Esophagus squamous epithelium (tissue), 5 donors: ENCODE measurements at regions not wholly inside any gene's neighbourhood (a gene's known extent, or its start where the extent isn't known, plus 50 kb on each side); places are given as distances from the start of the nearest gene placed in this dataset.

Source experiments
- DNase-seq: peaks from one replicate; lab custom pipeline; 2025; lab: John Stamatoyannopoulos, UW
- H3K27ac ChIP-seq, 4 donors: fragments of 200-600 bp; sonication (generic); one replicate each; pipeline ENCODE4 v1.5.1; 2016 to 2019; ENCODE audit warnings: mild to moderate bottlenecking in 1 of 4
- H3K27me3 ChIP-seq, 4 donors: fragments of 200-600 bp; sonication (generic); 1 replicate in 3 of 4; 2 replicates in 1 of 4; pipeline versions ENCODE4 v1.5.1 to v1.6.0; 2017 to 2021; ENCODE audit warnings: antibody characterized with exemption in 1 of 4
- H3K36me3 ChIP-seq, 3 donors: fragments of 200-600 bp; sonication (generic); one replicate each; pipeline ENCODE4 v1.5.1; 2016 to 2019
- H3K4me1 ChIP-seq, 3 donors: fragments of 200-600 bp; sonication (generic); one replicate each; pipeline ENCODE4 v1.5.1; 2017 to 2019
- H3K4me3 ChIP-seq, 4 donors: fragments of 200-600 bp; sonication (generic); 1 replicate in 3 of 4; 2 replicates in 1 of 4; pipeline ENCODE4 v1.5.1; 2016 to 2019; ENCODE audit warnings: mild to moderate bottlenecking in 2 of 4, moderate library complexity in 1 of 4
- H3K9me3 ChIP-seq, 3 donors: fragments of 200-600 bp; sonication (generic); one replicate each; pipeline ENCODE4 v1.5.1; 2016 to 2019
- POLR2A ChIP-seq, 4 donors: fragments of 450-650 bp; IDR thresholded peaks; one replicate each; pipeline ENCODE4 v1.6.1; 2017; ENCODE audit warnings: antibody characterized with exemption in 4 of 4, mild to moderate bottlenecking in 4 of 4, moderate library complexity in 3 of 4
- WGBS, 2 donors: methylation state at CpG; one replicate each; pipeline ENCODE4 v1.1.5; 2018; 5-methylcytosine and 5-hydroxymethylcytosine counted together
- intact Hi-C: fragments of 100-400 bp; cut with DNase I; formaldehyde crosslinking; loops from one replicate; pipeline ENCODE4 v1.15.0; 2022
- TF ChIP-seq, protein P1 (sequence below), 6 experiments: fragments of 450-650 bp in 4 of 6; fragments of 200-600 bp in 2 of 6; sonication (generic) in 2 of 6; IDR thresholded peaks; one replicate each; pipeline ENCODE4 v1.5.1; 2016 to 2019; ENCODE audit warnings: antibody characterized with exemption in 6 of 6, mild to moderate bottlenecking in 4 of 6, moderate library complexity in 4 of 6
- donor health status: DM: yes; HTN: yes; CAD: no.

DNA sequence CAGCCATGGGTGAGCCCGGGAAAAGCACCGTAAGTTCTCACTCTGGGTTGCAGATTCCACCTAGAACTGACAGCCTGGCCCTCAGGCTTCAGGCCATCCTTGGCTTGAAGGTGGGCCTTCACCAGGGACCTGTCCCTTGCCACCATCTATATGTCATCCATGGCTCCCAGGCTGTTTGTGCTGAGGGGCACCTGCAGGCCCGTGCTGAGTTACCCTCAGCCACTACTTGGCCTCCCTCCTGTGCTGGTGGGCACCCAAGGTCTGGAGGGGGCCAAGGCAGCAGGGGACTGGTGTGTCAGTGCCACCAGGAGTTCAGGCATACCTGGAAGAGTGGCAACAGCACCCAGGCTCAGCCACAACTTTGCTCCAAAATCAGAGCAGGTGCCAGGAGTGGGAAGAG is 326.2 kb upstream of the SMIM21 start:
- intact Hi-C loops = no loop called here
- WGBS, 2 donors = 90% methylated on average over 2 of the region's 3 CpGs; no CpG with 5 or more reads in 1 of the 2 donors
- no peaks in the 10 kb centered on the region for H3K4me1 ChIP-seq
- DNase-seq = no peak
- TF ChIP-seq, protein P1, sequence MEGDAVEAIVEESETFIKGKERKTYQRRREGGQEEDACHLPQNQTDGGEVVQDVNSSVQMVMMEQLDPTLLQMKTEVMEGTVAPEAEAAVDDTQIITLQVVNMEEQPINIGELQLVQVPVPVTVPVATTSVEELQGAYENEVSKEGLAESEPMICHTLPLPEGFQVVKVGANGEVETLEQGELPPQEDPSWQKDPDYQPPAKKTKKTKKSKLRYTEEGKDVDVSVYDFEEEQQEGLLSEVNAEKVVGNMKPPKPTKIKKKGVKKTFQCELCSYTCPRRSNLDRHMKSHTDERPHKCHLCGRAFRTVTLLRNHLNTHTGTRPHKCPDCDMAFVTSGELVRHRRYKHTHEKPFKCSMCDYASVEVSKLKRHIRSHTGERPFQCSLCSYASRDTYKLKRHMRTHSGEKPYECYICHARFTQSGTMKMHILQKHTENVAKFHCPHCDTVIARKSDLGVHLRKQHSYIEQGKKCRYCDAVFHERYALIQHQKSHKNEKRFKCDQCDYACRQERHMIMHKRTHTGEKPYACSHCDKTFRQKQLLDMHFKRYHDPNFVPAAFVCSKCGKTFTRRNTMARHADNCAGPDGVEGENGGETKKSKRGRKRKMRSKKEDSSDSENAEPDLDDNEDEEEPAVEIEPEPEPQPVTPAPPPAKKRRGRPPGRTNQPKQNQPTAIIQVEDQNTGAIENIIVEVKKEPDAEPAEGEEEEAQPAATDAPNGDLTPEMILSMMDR (IDR thresholded peaks at IDR 0.05) = no peak
- no peak for TF ChIP-seq POLR2A (IDR thresholded peaks at IDR 0.05)
- H3K27ac ChIP-seq = no peak overlapping the region
- H3K36me3 ChIP-seq = no peaks in the 10 kb centered on the region
- no peak overlapping the region for H3K4me3 ChIP-seq
- no peaks in the 10 kb centered on the region for H3K27me3 ChIP-seq
- H3K9me3 ChIP-seq = no peaks in the 10 kb centered on the region

GRCh38 chr18:75752740-75753263 is 325.3 kb upstream of the SMIM21 start:
- no peaks in the 10 kb centered on the region for H3K27me3 ChIP-seq
- 40 to 45% methylated on average over 3 to 8 of the region's 11 CpGs for WGBS, 2 donors
- no peaks in the 10 kb centered on the region for H3K4me1 ChIP-seq
- no peak overlapping the region for H3K4me3 ChIP-seq
- no peaks in the 10 kb centered on the region for H3K9me3 ChIP-seq
- H3K27ac ChIP-seq = no peak overlapping the region
- intact Hi-C loops = no loop called here
- no peak for DNase-seq
- no peaks in the 10 kb centered on the region for H3K36me3 ChIP-seq
- TF ChIP-seq, protein P1 (IDR thresholded peaks at IDR 0.05) = no peak
- no peak for TF ChIP-seq POLR2A (IDR thresholded peaks at IDR 0.05)

DNA sequence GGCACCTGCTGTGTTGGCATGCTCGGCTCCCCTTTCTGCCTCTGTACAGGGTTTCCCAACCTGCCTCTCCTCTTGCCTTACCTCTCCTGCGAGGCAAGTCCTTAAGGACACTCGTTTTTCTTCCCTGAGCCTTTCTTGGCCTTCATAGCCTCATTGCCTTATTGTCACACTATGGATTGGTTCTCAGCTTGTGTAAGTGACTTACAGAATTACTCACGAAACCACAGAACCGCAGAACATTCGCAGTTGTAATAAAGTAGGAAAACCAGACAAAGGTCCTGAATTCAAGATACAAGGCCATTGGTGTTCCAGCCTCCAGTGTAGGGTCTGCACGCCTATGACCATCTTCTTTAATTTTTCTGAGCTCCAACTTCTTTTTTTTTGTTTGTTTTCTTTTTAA is 317.6 kb upstream of the SMIM21 start:
- TF ChIP-seq, protein P1 (IDR thresholded peaks at IDR 0.05) = no peak
- TF ChIP-seq POLR2A (IDR thresholded peaks at IDR 0.05) = no peak
- Histone ChIP-seq H3K36me3 (no peaks in the 10 kb centered on the region), H3K27me3 (no peaks in the 10 kb centered on the region), H3K27ac (no peak overlapping the region), H3K4me1 (no peaks in the 10 kb centered on the region), H3K9me3 (no peaks in the 10 kb centered on the region), H3K4me3 (no peak overlapping the region)
- no peak for DNase-seq
- WGBS, 2 donors = 73 to 80% methylated on average over 7 of the region's 7 CpGs
- intact Hi-C loops = no loop called here

DNA sequence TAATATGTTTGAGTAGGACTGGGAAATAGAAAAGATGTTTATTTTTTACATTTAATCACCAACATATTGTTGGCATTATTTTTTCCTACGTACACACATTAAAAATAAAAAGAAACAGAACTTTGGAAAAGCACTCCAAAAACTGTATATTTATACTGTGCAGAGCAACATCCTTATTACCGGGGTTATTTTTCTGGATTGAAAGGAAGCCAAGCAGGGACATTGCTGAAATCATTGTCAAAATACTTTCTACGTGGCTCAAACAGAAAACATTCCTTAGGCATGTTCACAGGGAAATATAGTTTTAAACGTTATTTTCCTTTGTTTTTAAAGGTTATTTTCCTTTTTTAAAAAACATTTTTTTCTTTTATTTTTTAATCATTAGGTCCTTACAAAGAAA is 315.0 kb upstream of the SMIM21 start:
- H3K9me3 ChIP-seq = no peaks in the 10 kb centered on the region
- DNase-seq = no peak
- no peak overlapping the region for H3K27ac ChIP-seq
- no peaks in the 10 kb centered on the region for H3K4me1 ChIP-seq
- H3K27me3 ChIP-seq = no peaks in the 10 kb centered on the region
- H3K36me3 ChIP-seq = no peaks in the 10 kb centered on the region
- no peak overlapping the region for H3K4me3 ChIP-seq
- WGBS, 2 donors = 51 to 61% methylated on average over 4 of the region's 4 CpGs
- no peak for TF ChIP-seq POLR2A (IDR thresholded peaks at IDR 0.05)
- TF ChIP-seq, protein P1 (IDR thresholded peaks at IDR 0.05) = no peak
- intact Hi-C loops = no loop called here

DNA sequence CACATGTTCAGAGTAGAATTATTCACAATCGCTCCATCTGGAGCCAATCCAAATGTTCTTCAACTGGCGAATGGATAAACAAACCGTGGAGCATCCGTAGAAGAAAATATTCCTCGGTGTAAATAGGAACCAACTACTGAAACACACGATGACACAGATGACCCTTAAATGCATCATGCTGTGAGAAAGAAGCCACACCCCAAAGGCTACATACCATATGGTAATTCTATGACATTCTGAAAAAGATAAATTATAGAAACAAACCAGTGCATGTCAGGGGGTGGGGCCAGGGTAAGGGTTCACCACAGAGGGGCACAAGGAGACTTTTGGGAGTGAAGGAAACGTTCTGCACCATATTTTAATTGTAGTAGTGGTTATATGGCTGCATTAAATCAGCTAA is 312.2 kb upstream of the SMIM21 start:
- TF ChIP-seq, protein P1 (IDR thresholded peaks at IDR 0.05) = no peak
- no peak for TF ChIP-seq POLR2A (IDR thresholded peaks at IDR 0.05)
- Histone ChIP-seq H3K27ac (no peak overlapping the region), H3K27me3 (no peaks in the 10 kb centered on the region), H3K4me3 (no peak overlapping the region), H3K9me3 (no peaks in the 10 kb centered on the region), H3K36me3 (no peaks in the 10 kb centered on the region), H3K4me1 (no peaks in the 10 kb centered on the region)
- WGBS, 2 donors = 42 to 44% methylated on average over 7 of the region's 7 CpGs
- intact Hi-C loops = no loop called here
- no peak for DNase-seq
